ENCODE measurements at regions not wholly inside any gene's neighbourhood (a gene's known extent, or its start where the extent isn't known, plus 50 kb on each side); places are given as distances from the start of the nearest gene placed in this dataset.
"Not testable (repeated sequence)": the region's sequence is repeated elsewhere in the genome, so short reads cannot be mapped to it uniquely, and the experiment has no call there.

DNA sequence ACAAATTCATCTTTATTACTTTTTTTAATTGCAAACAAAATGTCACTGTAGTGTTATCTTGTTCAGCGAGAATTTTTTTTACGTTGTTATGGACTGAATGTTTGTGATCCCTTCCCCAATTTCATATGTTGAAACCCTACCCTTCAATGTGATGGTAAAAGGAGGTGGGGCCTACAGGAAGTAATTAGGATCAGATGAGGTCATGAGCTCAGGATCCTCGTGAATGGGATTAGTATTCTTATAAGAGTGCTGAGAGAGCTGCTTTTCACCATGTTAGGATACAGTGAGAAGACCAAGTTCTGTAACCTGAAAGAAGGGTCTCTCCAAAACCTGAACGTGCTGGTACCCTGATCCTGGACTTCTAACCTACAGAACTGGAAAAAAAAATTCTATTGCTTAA lies 646.0 kb upstream of the TMPRSS15 start:
- H3K4me3 ChIP-seq = no peak overlapping the region
- DNase-seq (ENCODE audit: low spot score) (no peak), ATAC-seq (ENCODE audit: insufficient number of reproducible peaks, low FRiP score, low read depth) (no peak)
- H3K27ac ChIP-seq = no peak overlapping the region
- TF ChIP-seq, protein P1, sequence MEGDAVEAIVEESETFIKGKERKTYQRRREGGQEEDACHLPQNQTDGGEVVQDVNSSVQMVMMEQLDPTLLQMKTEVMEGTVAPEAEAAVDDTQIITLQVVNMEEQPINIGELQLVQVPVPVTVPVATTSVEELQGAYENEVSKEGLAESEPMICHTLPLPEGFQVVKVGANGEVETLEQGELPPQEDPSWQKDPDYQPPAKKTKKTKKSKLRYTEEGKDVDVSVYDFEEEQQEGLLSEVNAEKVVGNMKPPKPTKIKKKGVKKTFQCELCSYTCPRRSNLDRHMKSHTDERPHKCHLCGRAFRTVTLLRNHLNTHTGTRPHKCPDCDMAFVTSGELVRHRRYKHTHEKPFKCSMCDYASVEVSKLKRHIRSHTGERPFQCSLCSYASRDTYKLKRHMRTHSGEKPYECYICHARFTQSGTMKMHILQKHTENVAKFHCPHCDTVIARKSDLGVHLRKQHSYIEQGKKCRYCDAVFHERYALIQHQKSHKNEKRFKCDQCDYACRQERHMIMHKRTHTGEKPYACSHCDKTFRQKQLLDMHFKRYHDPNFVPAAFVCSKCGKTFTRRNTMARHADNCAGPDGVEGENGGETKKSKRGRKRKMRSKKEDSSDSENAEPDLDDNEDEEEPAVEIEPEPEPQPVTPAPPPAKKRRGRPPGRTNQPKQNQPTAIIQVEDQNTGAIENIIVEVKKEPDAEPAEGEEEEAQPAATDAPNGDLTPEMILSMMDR (IDR thresholded peaks at IDR 0.05) = no peak
- no peaks in the 10 kb centered on the region for H3K4me1 ChIP-seq (ENCODE audit: control insufficient read depth in 1 of 2, low read depth in 2 of 2)
- no peaks in the 10 kb centered on the region for H3K9me3 ChIP-seq
- H3K27me3 ChIP-seq (replicated peaks; ENCODE audit: insufficient read depth) = no peaks in the 10 kb centered on the region
- no peaks in the 10 kb centered on the region for H3K36me3 ChIP-seq

- Histone ChIP-seq H3K36me3 (no peaks in the 10 kb centered on the region), H3K27me3 (replicated peaks; ENCODE audit: insufficient read depth) (no peaks in the 10 kb centered on the region), H3K27ac (no peak overlapping the region), H3K4me1 (ENCODE audit: control insufficient read depth in 1 of 2, low read depth in 2 of 2) (peaks cover 0 to 10% of the 10 kb centered on the region in 2 donors), H3K4me3 (no peak overlapping the region), H3K9me3 (no peaks in the 10 kb centered on the region)
- ATAC-seq (ENCODE audit: insufficient number of reproducible peaks, low FRiP score, low read depth) (no peak), DNase-seq (ENCODE audit: low spot score) (no peak)
- TF ChIP-seq, protein P1 (IDR thresholded peaks at IDR 0.05) = no peak
Observed at GRCh38 chr21:19065164-19065563, 661.6 kb upstream of the TMPRSS15 start.

- Histone ChIP-seq H3K4me3 (no peak overlapping the region), H3K27me3 (replicated peaks; ENCODE audit: insufficient read depth) (no peaks in the 10 kb centered on the region), H3K36me3 (no peaks in the 10 kb centered on the region), H3K27ac (no peak overlapping the region), H3K4me1 (ENCODE audit: control insufficient read depth in 1 of 2, low read depth in 2 of 2) (no peaks in the 10 kb centered on the region), H3K9me3 (peaks cover 5% of the 10 kb centered on the region)
- ATAC-seq (ENCODE audit: insufficient number of reproducible peaks, low FRiP score, low read depth) (no peak), DNase-seq (ENCODE audit: low spot score) (no peak)
- TF ChIP-seq, protein P1 (IDR thresholded peaks at IDR 0.05) = no peak
Observed at GRCh38 chr21:19076031-19076430, 672.4 kb upstream of the TMPRSS15 start.

- H3K9me3 ChIP-seq = no peaks in the 10 kb centered on the region
- DNase-seq (ENCODE audit: low spot score) (no peak), ATAC-seq (ENCODE audit: insufficient number of reproducible peaks, low FRiP score, low read depth) (no peak)
- no peaks in the 10 kb centered on the region for H3K36me3 ChIP-seq
- H3K4me1 ChIP-seq (ENCODE audit: control insufficient read depth in 1 of 2, low read depth in 2 of 2) = no peaks in the 10 kb centered on the region
- H3K27ac ChIP-seq = no peak overlapping the region
- H3K4me3 ChIP-seq = no peak overlapping the region
- TF ChIP-seq, protein P1 (IDR thresholded peaks at IDR 0.05) = no peak
- H3K27me3 ChIP-seq (replicated peaks; ENCODE audit: insufficient read depth) = no peaks in the 10 kb centered on the region
Observed at GRCh38 chr21:19109694-19110093, 706.1 kb upstream of the TMPRSS15 start.

GRCh38 chr21:19119259-19119658 lies 715.7 kb upstream of the TMPRSS15 start:
- not testable (repeated sequence) for DNase-seq (ENCODE audit: low spot score); H3K27me3 ChIP-seq (replicated peaks; ENCODE audit: insufficient read depth); H3K27ac ChIP-seq; H3K9me3 ChIP-seq; H3K4me3 ChIP-seq; ATAC-seq (ENCODE audit: insufficient number of reproducible peaks, low FRiP score, low read depth); H3K4me1 ChIP-seq (ENCODE audit: control insufficient read depth in 1 of 2, low read depth in 2 of 2); H3K36me3 ChIP-seq

- no peaks in the 10 kb centered on the region for H3K36me3 ChIP-seq
- H3K27ac ChIP-seq = no peak overlapping the region
- H3K4me1 ChIP-seq (ENCODE audit: control insufficient read depth in 1 of 2, low read depth in 2 of 2) = no peaks in the 10 kb centered on the region
- no peaks in the 10 kb centered on the region for H3K9me3 ChIP-seq
- H3K4me3 ChIP-seq = no peak overlapping the region
- H3K27me3 ChIP-seq (replicated peaks; ENCODE audit: insufficient read depth) = no peaks in the 10 kb centered on the region
- ATAC-seq (ENCODE audit: insufficient number of reproducible peaks, low FRiP score, low read depth) = no peak
- TF ChIP-seq, protein P1 (IDR thresholded peaks at IDR 0.05) = no peak
- DNase-seq (ENCODE audit: low spot score) = no peak
Observed at GRCh38 chr21:19120591-19120990, 717.0 kb upstream of the TMPRSS15 start.
